ENCODE measurements at regions not wholly inside any gene's neighbourhood (a gene's known extent, or its start where the extent isn't known, plus 50 kb on each side); places are given as distances from the start of the nearest gene placed in this dataset.

DNA sequence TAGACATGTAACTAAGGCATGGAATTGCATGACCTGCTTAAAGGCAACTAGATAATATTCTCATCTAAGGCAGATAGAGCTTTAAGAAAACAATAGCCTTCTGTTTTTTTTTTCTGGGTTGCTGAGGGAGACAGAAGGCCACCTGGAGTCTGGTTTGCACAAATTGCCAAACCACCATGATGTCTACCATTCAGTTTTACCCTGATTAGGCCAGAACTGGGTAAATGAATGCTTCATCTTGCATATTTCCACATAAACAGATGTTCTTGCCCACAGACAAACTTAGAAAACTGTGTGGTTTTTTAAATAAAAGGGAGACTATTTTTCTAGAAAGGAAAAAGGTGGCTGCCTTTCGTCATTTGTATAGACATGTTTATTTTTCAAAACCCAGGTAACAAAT is 278.7 kb upstream of the PRICKLE1 start:
- intact Hi-C loops (cut with micrococcal nuclease), result no loop called here
- Histone ChIP-seq H3K79me2 (ENCODE audit: insufficient read depth, low read length) (no peaks in the 10 kb centered on the region), H3K36me3 (ENCODE audit: control insufficient read depth in 1 of 2, insufficient read depth in 2 of 2, low read length in 2 of 2) (no peaks in the 10 kb centered on the region), H3K4me2 (ENCODE audit: low read length) (no peak overlapping the region), H3K9me3 (ENCODE audit: control insufficient read depth in 1 of 2, insufficient read depth in 1 of 2, low read depth in 1 of 2, low read length in 2 of 2) (no peaks in the 10 kb centered on the region), H3K9me2 (ENCODE audit: insufficient read depth) (no peaks in the 10 kb centered on the region), H3K9ac (ENCODE audit: low read length) (no peak overlapping the region), H3K4me3 (replicated peaks in 1 of 2; ENCODE audit: low read depth in 1 of 2, low read length in 2 of 2) (no peak overlapping the region), H4K20me1 (ENCODE audit: insufficient read depth) (no peaks in the 10 kb centered on the region), H2AFZ (ENCODE audit: low read depth, low read length, poor library complexity, severe bottlenecking) (no peak overlapping the region), H3K27me3 (ENCODE audit: insufficient read depth, low read length) (no peaks in the 10 kb centered on the region), H3K4me1 (ENCODE audit: control insufficient read depth in 1 of 2, insufficient read depth in 2 of 2, low read length in 2 of 2) (no peaks in the 10 kb centered on the region), H3K27ac (ENCODE audit: low read depth, low read length) (no peak overlapping the region)
- CTCF ChIA-PET, result no interaction called here
- ATAC-seq, result no peak
- RAD21 ChIA-PET (ENCODE audit: low non-redundant PET in 1 of 2, low total read pairs in 2 of 2, uncharacterized antibody in 2 of 2, unreplicated experiment in 2 of 2), result no interaction called here
- no TSS peak for BruUV-seq (replicated peaks)
- POLR2A ChIA-PET, result no interaction called here
- no peak for DNase-seq (ENCODE audit: low read depth, low spot score)
- TF ChIP-seq TCF7L2 (IDR thresholded peaks at IDR 0.05; ENCODE audit: borderline replicate concordance, extremely low read depth, insufficient read depth, insufficient read length), result no peak
- TF ChIP-seq EZH2phosphoT487 (IDR thresholded peaks at IDR 0.05; ENCODE audit: borderline replicate concordance), result no peak
- TF ChIP-seq, protein P1, sequence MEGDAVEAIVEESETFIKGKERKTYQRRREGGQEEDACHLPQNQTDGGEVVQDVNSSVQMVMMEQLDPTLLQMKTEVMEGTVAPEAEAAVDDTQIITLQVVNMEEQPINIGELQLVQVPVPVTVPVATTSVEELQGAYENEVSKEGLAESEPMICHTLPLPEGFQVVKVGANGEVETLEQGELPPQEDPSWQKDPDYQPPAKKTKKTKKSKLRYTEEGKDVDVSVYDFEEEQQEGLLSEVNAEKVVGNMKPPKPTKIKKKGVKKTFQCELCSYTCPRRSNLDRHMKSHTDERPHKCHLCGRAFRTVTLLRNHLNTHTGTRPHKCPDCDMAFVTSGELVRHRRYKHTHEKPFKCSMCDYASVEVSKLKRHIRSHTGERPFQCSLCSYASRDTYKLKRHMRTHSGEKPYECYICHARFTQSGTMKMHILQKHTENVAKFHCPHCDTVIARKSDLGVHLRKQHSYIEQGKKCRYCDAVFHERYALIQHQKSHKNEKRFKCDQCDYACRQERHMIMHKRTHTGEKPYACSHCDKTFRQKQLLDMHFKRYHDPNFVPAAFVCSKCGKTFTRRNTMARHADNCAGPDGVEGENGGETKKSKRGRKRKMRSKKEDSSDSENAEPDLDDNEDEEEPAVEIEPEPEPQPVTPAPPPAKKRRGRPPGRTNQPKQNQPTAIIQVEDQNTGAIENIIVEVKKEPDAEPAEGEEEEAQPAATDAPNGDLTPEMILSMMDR (IDR thresholded peaks at IDR 0.05 in 2 of 3, conservative IDR thresholded peaks at IDR 0.05 in 1 of 3; ENCODE audit: borderline replicate concordance in 1 of 3, insufficient read depth in 1 of 3, low read depth in 2 of 3, low read length in 2 of 3), result no peak
- TF ChIP-seq JUND (IDR thresholded peaks at IDR 0.05), result no peak
- TF ChIP-seq EGR1 (IDR thresholded peaks at IDR 0.05; ENCODE audit: low read depth), result no peak
- TF ChIP-seq POLR2AphosphoS5 (IDR thresholded peaks at IDR 0.05; ENCODE audit: low read depth, low read length), result no peak
- no peak for TF ChIP-seq SIN3A (IDR thresholded peaks at IDR 0.05; ENCODE audit: low read depth)
- no peak for TF ChIP-seq RAD21 (IDR thresholded peaks at IDR 0.05; ENCODE audit: low read depth)

DNA sequence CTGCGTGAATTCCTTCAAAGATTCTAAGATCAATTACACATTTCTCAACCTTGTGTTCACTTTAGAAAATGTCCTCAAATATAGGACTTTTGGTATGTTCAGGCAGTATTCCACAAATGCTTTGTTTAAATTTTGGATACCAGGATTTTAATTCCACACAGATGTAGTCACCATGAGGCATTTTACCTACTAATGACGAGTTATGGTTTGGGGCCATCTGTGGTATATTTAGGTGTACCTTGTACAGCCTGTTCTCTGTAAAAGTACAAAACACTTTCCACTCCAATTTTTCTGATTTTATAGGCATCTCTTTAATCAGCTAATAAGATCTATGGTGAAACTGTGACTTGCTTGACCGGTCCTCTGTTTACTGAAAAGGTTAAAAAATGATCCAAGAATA is 275.7 kb upstream of the PRICKLE1 start:
- Histone ChIP-seq H3K27ac (ENCODE audit: low read depth, low read length) (no peak overlapping the region), H3K79me2 (ENCODE audit: insufficient read depth, low read length) (no peaks in the 10 kb centered on the region), H2AFZ (ENCODE audit: low read depth, low read length, poor library complexity, severe bottlenecking) (no peak overlapping the region), H4K20me1 (ENCODE audit: insufficient read depth) (no peaks in the 10 kb centered on the region), H3K27me3 (ENCODE audit: insufficient read depth, low read length) (no peaks in the 10 kb centered on the region), H3K4me2 (ENCODE audit: low read length) (no peak overlapping the region), H3K36me3 (ENCODE audit: control insufficient read depth in 1 of 2, insufficient read depth in 2 of 2, low read length in 2 of 2) (no peaks in the 10 kb centered on the region), H3K9me3 (ENCODE audit: control insufficient read depth in 1 of 2, insufficient read depth in 1 of 2, low read depth in 1 of 2, low read length in 2 of 2) (no peaks in the 10 kb centered on the region), H3K9ac (ENCODE audit: low read length) (no peak overlapping the region), H3K4me1 (ENCODE audit: control insufficient read depth in 1 of 2, insufficient read depth in 2 of 2, low read length in 2 of 2) (no peaks in the 10 kb centered on the region), H3K4me3 (replicated peaks in 1 of 2; ENCODE audit: low read depth in 1 of 2, low read length in 2 of 2) (no peak overlapping the region), H3K9me2 (ENCODE audit: insufficient read depth) (no peaks in the 10 kb centered on the region)
- intact Hi-C loops (cut with micrococcal nuclease), result no loop called here
- TF ChIP-seq, protein P2, sequence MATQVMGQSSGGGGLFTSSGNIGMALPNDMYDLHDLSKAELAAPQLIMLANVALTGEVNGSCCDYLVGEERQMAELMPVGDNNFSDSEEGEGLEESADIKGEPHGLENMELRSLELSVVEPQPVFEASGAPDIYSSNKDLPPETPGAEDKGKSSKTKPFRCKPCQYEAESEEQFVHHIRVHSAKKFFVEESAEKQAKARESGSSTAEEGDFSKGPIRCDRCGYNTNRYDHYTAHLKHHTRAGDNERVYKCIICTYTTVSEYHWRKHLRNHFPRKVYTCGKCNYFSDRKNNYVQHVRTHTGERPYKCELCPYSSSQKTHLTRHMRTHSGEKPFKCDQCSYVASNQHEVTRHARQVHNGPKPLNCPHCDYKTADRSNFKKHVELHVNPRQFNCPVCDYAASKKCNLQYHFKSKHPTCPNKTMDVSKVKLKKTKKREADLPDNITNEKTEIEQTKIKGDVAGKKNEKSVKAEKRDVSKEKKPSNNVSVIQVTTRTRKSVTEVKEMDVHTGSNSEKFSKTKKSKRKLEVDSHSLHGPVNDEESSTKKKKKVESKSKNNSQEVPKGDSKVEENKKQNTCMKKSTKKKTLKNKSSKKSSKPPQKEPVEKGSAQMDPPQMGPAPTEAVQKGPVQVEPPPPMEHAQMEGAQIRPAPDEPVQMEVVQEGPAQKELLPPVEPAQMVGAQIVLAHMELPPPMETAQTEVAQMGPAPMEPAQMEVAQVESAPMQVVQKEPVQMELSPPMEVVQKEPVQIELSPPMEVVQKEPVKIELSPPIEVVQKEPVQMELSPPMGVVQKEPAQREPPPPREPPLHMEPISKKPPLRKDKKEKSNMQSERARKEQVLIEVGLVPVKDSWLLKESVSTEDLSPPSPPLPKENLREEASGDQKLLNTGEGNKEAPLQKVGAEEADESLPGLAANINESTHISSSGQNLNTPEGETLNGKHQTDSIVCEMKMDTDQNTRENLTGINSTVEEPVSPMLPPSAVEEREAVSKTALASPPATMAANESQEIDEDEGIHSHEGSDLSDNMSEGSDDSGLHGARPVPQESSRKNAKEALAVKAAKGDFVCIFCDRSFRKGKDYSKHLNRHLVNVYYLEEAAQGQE (IDR thresholded peaks at IDR 0.05; ENCODE audit: low read depth), result no peak
- TF ChIP-seq, protein P1 (IDR thresholded peaks at IDR 0.05 in 2 of 3, conservative IDR thresholded peaks at IDR 0.05 in 1 of 3; ENCODE audit: borderline replicate concordance in 1 of 3, insufficient read depth in 1 of 3, low read depth in 2 of 3, low read length in 2 of 3), result no peak
- TF ChIP-seq ZNF274 (IDR thresholded peaks at IDR 0.05; ENCODE audit: low read depth, low read length) (no peak), CEBPB (IDR thresholded peaks at IDR 0.05; ENCODE audit: low read depth) (no peak), POLR2A (IDR thresholded peaks at IDR 0.05; ENCODE audit: borderline replicate concordance, extremely low read depth, insufficient read depth, insufficient read length) (no peak), RAD21 (IDR thresholded peaks at IDR 0.05; ENCODE audit: low read depth) (no peak), SIN3A (IDR thresholded peaks at IDR 0.05; ENCODE audit: low read depth) (no peak), SP1 (IDR thresholded peaks at IDR 0.05; ENCODE audit: low read depth) (no peak), EGR1 (IDR thresholded peaks at IDR 0.05; ENCODE audit: low read depth) (no peak)
- DNase-seq (ENCODE audit: low read depth, low spot score) (no peak), ATAC-seq (no peak)
- no TSS peak for BruUV-seq (replicated peaks)
- RAD21 ChIA-PET (ENCODE audit: low non-redundant PET in 1 of 2, low total read pairs in 2 of 2, uncharacterized antibody in 2 of 2, unreplicated experiment in 2 of 2), result no interaction called here
- CTCF ChIA-PET, result no interaction called here
- POLR2A ChIA-PET, result no interaction called here
